ENCODE measurements at regions not wholly inside any gene's neighbourhood (a gene's known extent, or its start where the extent isn't known, plus 50 kb on each side); places are given as distances from the start of the nearest gene placed in this dataset.

DNA sequence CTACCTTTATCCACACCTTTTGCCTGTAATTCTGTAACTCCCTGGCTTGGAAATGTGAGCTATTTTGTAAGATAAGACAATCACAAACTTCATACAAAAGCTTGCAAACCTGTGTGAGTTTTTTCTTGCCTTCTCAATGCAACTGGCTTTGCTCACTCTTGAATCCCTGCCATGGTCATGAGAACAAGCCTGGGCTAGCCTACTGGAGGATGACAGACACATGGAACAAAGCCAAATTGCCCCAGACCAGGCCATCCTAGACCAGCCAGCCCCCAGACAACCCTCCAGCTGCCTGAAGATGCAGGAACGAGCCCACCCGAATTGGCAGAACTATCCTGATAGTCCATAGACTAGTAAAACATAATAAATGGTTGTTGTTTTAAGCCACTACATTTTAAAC lies 466.6 kb upstream of the ERCC4 start:
- Histone ChIP-seq H3K27ac (no peak overlapping the region), H3K4me2 (no peak overlapping the region), H3K4me3 (IDR thresholded peaks at IDR 0.05; ENCODE audit: insufficient read depth, low read depth, low read length) (no peak overlapping the region), H3K4me1 (ENCODE audit: low read depth, poor library complexity, severe bottlenecking) (no peaks in the 10 kb centered on the region), H3K27me3 (ENCODE audit: insufficient read depth, low read depth) (no peaks in the 10 kb centered on the region), H3K36me3 (ENCODE audit: insufficient read depth) (no peaks in the 10 kb centered on the region), H3K79me2 (ENCODE audit: insufficient read depth, low read depth) (no peaks in the 10 kb centered on the region), H4K20me1 (ENCODE audit: insufficient read depth) (no peaks in the 10 kb centered on the region), H2AFZ (ENCODE audit: low read depth) (no peak overlapping the region), H3K9ac (no peak overlapping the region)
- TF ChIP-seq, protein P1, sequence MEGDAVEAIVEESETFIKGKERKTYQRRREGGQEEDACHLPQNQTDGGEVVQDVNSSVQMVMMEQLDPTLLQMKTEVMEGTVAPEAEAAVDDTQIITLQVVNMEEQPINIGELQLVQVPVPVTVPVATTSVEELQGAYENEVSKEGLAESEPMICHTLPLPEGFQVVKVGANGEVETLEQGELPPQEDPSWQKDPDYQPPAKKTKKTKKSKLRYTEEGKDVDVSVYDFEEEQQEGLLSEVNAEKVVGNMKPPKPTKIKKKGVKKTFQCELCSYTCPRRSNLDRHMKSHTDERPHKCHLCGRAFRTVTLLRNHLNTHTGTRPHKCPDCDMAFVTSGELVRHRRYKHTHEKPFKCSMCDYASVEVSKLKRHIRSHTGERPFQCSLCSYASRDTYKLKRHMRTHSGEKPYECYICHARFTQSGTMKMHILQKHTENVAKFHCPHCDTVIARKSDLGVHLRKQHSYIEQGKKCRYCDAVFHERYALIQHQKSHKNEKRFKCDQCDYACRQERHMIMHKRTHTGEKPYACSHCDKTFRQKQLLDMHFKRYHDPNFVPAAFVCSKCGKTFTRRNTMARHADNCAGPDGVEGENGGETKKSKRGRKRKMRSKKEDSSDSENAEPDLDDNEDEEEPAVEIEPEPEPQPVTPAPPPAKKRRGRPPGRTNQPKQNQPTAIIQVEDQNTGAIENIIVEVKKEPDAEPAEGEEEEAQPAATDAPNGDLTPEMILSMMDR (conservative IDR thresholded peaks at IDR 0.05; ENCODE audit: low read depth, low read length): no peak

DNA sequence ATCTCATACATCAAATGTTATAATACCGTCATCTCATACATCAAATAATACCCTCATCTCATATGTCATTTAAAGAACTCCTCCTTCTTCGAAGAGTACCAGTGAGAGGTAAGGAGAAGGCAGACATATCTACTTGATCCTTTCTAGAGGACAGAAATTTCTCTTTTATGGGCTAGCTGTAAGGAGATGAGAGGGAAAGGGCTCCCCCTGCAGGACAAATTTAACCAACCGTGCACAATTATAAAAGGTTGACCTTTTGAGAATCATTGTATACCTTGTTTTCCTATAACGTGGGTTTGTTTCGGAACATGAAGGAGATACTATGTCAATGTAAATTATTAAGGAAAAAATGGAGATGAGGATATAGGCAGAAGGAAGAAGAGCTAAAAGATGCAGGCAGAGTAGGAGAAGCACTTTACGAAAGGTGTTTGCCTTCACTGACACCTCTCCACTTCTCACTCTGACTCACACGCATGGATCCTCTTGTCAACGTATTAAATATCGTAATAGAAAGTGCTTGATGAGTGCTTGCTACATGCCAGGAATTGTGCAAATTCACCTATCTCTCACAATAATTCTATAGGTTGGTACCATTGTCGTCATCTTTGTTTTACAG lies 465.9 kb upstream of the ERCC4 start:
- no peak overlapping the region for H2AFZ ChIP-seq (ENCODE audit: low read depth)
- H3K4me2 ChIP-seq: no peak overlapping the region
- no peak overlapping the region for H3K4me3 ChIP-seq (IDR thresholded peaks at IDR 0.05; ENCODE audit: insufficient read depth, low read depth, low read length)
- H3K27me3 ChIP-seq (ENCODE audit: insufficient read depth, low read depth): no peaks in the 10 kb centered on the region
- no peaks in the 10 kb centered on the region for H4K20me1 ChIP-seq (ENCODE audit: insufficient read depth)
- H3K36me3 ChIP-seq (ENCODE audit: insufficient read depth): no peaks in the 10 kb centered on the region
- no peaks in the 10 kb centered on the region for H3K4me1 ChIP-seq (ENCODE audit: low read depth, poor library complexity, severe bottlenecking)
- no peaks in the 10 kb centered on the region for H3K79me2 ChIP-seq (ENCODE audit: insufficient read depth, low read depth)
- H3K27ac ChIP-seq: no peak overlapping the region
- TF ChIP-seq, protein P1 (conservative IDR thresholded peaks at IDR 0.05; ENCODE audit: low read depth, low read length): peak; percentile 83
- H3K9ac ChIP-seq: no peak overlapping the region

DNA sequence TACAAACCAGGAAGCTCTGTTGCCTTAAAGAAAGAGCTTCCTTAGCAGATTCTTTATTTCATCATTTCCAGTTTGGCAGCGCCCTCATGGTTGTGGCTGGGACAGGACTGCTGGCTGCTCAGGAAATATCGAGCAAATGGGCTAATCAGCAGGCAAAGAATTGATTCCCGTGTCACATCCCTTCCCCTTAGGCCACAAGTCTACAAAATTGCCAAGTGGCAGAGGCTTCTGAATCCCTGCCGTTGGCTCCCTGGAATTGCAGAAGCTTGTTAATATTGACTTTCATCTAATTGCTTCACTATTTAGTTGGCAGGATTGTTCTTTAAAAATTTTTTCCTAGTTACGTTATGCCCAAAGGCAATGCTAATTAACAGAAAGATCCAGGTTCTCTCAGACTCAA lies 456.3 kb upstream of the ERCC4 start:
- Histone ChIP-seq H3K9ac (no peak overlapping the region), H3K27me3 (ENCODE audit: insufficient read depth, low read depth) (no peaks in the 10 kb centered on the region), H3K4me1 (ENCODE audit: low read depth, poor library complexity, severe bottlenecking) (no peaks in the 10 kb centered on the region), H2AFZ (ENCODE audit: low read depth) (no peak overlapping the region), H3K36me3 (ENCODE audit: insufficient read depth) (no peaks in the 10 kb centered on the region), H3K27ac (no peak overlapping the region), H3K4me2 (no peak overlapping the region), H4K20me1 (ENCODE audit: insufficient read depth) (no peaks in the 10 kb centered on the region), H3K4me3 (IDR thresholded peaks at IDR 0.05; ENCODE audit: insufficient read depth, low read depth, low read length) (no peak overlapping the region), H3K79me2 (ENCODE audit: insufficient read depth, low read depth) (no peaks in the 10 kb centered on the region)
- TF ChIP-seq, protein P1 (conservative IDR thresholded peaks at IDR 0.05; ENCODE audit: low read depth, low read length): no peak

DNA sequence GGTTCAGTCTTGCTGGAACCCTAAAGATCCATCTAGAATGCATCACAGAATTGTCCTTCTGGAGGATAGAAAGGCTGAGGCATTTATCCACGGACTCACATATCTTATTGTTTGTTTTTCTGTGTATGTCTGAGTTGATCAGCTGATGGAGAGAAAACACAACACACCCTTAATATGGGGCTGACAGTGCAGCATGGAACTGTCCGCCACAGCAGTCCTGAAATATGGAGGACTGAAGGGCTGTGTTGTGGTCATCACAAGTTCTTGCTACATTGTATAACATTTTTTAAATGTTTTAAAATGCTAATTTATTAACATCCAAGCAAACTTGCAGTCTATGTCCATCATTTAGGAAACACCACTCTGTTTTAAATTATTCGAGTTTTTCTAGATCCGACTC lies 448.9 kb upstream of the ERCC4 start:
- TF ChIP-seq, protein P1 (conservative IDR thresholded peaks at IDR 0.05; ENCODE audit: low read depth, low read length): no peak
- Histone ChIP-seq H3K9ac (no peak overlapping the region), H3K4me3 (IDR thresholded peaks at IDR 0.05; ENCODE audit: insufficient read depth, low read depth, low read length) (no peak overlapping the region), H3K36me3 (ENCODE audit: insufficient read depth) (no peaks in the 10 kb centered on the region), H3K27me3 (ENCODE audit: insufficient read depth, low read depth) (no peaks in the 10 kb centered on the region), H3K4me1 (ENCODE audit: low read depth, poor library complexity, severe bottlenecking) (no peaks in the 10 kb centered on the region), H3K4me2 (no peak overlapping the region), H3K27ac (no peak overlapping the region), H3K79me2 (ENCODE audit: insufficient read depth, low read depth) (no peaks in the 10 kb centered on the region), H4K20me1 (ENCODE audit: insufficient read depth) (no peaks in the 10 kb centered on the region), H2AFZ (ENCODE audit: low read depth) (no peak overlapping the region)

Data from KMS-11 (cell line).